ENCODE measurements at regions not wholly inside any gene's neighbourhood (a gene's known extent, or its start where the extent isn't known, plus 50 kb on each side); places are given as distances from the start of the nearest gene placed in this dataset.

DNA sequence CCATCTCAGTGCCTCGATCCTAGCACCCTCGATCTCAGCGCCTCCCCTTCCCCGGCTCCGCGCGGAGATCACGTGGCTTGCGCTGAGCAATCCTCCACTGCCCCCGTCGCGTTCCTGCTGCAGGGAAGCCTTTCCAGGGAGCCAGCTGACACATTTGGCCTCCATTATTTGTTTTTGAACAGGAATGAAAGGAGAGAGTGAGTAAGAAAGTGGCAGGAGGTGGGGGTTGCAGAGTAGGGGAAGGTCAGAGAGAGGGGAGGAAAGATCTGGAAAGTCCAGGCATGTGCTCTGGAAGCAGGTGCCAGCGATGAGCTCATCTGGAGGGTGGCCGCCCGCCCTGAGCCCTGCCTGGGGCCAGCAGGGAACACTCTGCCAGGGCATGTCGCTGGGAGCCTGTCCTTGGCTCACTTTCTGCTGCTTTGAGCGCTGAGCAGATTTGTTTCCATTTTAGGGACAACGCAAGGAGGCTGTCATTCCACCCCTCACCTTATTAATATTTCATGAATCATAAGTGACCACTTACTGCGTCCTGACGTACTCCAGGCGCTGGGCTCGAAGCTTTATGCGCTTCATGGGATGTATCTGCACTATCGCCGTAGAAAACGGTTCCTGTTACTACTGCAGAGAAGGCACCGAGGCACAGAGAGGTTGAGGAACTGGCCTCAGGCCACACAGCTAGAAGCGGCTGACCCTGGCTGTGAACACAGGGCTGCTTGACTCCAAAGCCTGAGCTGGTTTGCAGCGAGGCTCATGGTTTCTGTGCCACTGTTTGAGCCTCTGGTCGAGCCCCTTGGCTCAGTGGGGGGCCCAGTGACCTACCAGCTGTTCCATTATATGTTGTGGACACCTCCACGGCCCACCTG is 283.1 kb downstream of the SEC14L1 start:
- H3K4me3 ChIP-seq (ENCODE audit: low read depth, low read length): no peak overlapping the region
- TF ChIP-seq CTCF (IDR thresholded peaks at IDR 0.05; ENCODE audit: insufficient read depth, low read length, missing control alignments): no peak
- ChIA-PET POLR2A (interaction anchor here (0.6 to 1.8 kb wide), 8 partner anchors 11 to 968 kb away, joined by 3 to 6 read pairs (median 4); no protein-coding TSS in a partner anchor), CTCF (interaction anchor here (0.9 to 3.1 kb wide), 10 partner anchors 9 to 92 kb away, joined by 3 to 27 read pairs (median 4); no protein-coding TSS in a partner anchor)
- peak; percentile 88 for DNase-seq (ENCODE audit: low read depth, low spot score)

DNA sequence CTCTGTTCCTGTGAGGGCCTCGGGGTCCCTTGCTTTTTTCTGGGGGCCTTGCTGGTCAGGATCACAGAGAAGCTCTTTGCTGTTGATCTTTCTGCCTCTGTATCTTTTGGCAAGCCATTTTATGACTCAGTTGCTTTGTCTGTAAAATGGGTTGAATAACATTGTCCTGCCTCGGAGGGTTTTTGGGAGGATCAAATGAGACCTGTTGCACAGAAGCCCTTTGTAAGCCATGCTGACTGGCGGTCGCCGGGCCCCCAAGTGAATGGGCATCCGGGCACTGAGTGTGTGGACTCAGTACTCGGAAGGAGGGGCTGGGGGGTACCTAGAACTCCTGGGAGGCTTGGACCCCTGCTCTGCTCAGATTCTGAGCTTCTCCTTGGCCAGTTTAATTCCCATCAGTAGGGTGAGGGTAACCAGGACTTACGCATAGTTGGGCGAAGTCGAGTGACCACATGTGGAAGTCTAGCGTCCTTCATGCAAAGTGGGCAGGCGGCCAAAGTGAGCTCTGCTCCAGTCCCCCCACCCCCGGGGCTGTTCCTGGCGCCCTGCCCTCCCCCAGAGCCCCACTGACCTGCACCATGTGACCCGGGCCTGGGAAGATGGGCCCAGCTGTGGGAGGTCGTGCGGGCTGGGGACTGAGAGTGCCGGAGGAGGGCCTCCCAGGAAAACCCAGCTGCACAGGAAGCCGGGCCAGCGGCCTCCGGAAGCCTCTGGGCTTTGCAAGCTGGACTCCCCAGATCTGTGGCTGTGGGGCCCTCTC is 284.0 kb downstream of the SEC14L1 start:
- TF ChIP-seq CTCF (IDR thresholded peaks at IDR 0.05; ENCODE audit: insufficient read depth, low read length, missing control alignments): no peak
- CTCF ChIA-PET: interaction anchor here (0.9 to 3.1 kb wide), 13 partner anchors 12 to 108 kb away, joined by 3 to 27 read pairs (median 3); no protein-coding TSS in a partner anchor
- no peak overlapping the region for H3K4me3 ChIP-seq (ENCODE audit: low read depth, low read length)
- POLR2A ChIA-PET: interaction anchor here (0.6 to 1.4 kb wide), 3 partner anchors 102 to 146 kb away, joined by 3 to 6 read pairs (median 3); no protein-coding TSS in a partner anchor
- peak; percentile 36 for DNase-seq (ENCODE audit: low read depth, low spot score)

DNA sequence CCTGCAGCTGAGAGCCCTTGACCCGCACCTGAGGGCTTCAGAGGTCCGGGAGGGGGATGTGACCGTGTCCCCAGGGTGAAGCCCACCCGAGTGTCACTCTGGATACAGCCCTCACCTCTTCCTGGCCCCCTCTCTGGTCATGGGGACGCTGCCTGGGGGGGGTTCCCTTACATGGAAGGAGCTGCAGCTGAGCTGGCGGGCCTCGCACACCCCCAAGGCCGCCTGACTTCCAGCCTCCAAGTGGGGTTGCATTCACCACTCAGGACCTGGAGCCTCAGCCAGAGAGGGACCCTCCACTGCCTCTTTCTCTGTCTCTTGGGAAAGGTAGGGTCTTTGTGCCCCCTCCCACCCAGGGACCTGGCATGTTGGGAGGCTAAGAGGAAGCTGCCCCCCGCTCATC is 284.6 kb downstream of the SEC14L1 start:
- ChIA-PET CTCF (interaction anchor here (0.9 to 3.1 kb wide), 8 partner anchors 12 to 108 kb away, joined by 3 to 27 read pairs (median 4); no protein-coding TSS in a partner anchor), POLR2A (interaction anchor here (0.6 to 1.4 kb wide), 3 partner anchors 102 to 147 kb away, joined by 3 to 6 read pairs (median 3); no protein-coding TSS in a partner anchor)
- TF ChIP-seq CTCF (IDR thresholded peaks at IDR 0.05; ENCODE audit: insufficient read depth, low read length, missing control alignments): no peak
- H3K4me3 ChIP-seq (ENCODE audit: low read depth, low read length): no peak overlapping the region
- no peak for DNase-seq (ENCODE audit: low read depth, low spot score)

DNA sequence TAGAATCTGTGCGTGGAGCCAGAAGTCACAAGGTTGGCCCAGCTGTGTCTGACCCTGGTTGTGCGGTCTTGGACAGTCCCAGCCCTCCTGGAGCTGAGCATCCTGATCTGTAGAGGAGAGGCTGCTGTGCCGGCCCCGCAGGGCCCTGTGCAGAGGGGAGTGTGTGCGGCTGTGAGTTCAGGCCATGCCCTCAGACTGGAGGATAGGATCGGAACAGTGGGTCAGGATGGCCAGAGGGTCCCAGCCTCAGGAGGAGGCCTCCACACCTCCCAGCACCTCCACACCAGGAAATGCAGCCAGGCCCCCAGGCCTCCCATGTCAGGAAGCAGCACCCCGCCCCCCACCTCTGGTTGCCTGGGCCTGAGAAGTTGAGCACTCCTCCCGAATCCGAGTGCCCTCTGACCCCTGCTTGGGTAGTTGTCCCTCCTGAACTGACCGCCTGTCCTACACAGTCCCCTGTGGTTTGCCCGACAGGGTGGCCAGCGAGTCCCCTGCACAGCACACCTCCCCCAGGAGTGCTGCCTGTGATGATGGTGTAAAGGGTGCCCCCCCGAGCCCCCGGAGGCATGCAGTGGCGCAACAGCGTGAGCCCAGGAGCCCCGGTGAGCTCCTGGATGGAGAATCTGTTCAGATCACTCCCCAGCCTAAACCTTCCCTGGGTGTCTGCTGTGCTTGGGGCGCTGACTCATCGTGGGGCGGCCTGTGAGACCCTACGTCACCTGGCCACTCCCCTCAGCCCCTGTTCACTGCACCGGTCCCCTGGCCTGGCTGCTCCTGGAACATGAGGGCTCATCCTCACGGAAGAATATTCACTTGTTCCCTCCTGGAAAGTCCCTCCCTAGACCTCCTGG is 285.2 kb downstream of the SEC14L1 start:
- CTCF ChIA-PET: interaction anchor here (1.0 to 7.9 kb wide), 8 partner anchors 12 to 100 kb away, joined by 3 to 86 read pairs (median 16); no protein-coding TSS in a partner anchor
- POLR2A ChIA-PET: no interaction called here
- H3K4me3 ChIP-seq (ENCODE audit: low read depth, low read length): no peak overlapping the region
- peak; percentile 34 for DNase-seq (ENCODE audit: low read depth, low spot score)
- TF ChIP-seq CTCF (IDR thresholded peaks at IDR 0.05; ENCODE audit: insufficient read depth, low read length, missing control alignments): no peak

GRCh38 chr17:77426676-77427386 is 286.1 kb downstream of the SEC14L1 start:
- H3K4me3 ChIP-seq (ENCODE audit: low read depth, low read length): no peak overlapping the region
- no peak for DNase-seq (ENCODE audit: low read depth, low spot score)
- POLR2A ChIA-PET: interaction anchor here (1.2 kb wide), 1 partner anchor 35 kb away, joined by 4 read pairs; no protein-coding TSS in a partner anchor

More at GRCh38 chr17:77426676-77427386, 286.1 kb downstream of the SEC14L1 start:
- TF ChIP-seq CTCF (IDR thresholded peaks at IDR 0.05; ENCODE audit: insufficient read depth, low read length, missing control alignments): no peak
- CTCF ChIA-PET: interaction anchor here (0.7 to 7.9 kb wide), 10 partner anchors 13 to 101 kb away, joined by 3 to 86 read pairs (median 12); no protein-coding TSS in a partner anchor

All from AG04449 (cell line).